GM18519 (cell line): ENCODE measurements at regions not wholly inside any gene's neighbourhood (a gene's known extent, or its start where the extent isn't known, plus 50 kb on each side); places are given as distances from the start of the nearest gene placed in this dataset.
A peak's percentile ranks its signal among the peaks of the same experiment; 100 is the strongest.

Source experiments
- ATAC-seq: cut with Tn5 transposase; IDR thresholded peaks from one replicate; pipeline ENCODE4 v1.9.1; 2021; ENCODE audit warnings: mild to moderate bottlenecking, moderate library complexity; ENCODE audit not compliant: unreplicated experiment, low FRiP score

DNA sequence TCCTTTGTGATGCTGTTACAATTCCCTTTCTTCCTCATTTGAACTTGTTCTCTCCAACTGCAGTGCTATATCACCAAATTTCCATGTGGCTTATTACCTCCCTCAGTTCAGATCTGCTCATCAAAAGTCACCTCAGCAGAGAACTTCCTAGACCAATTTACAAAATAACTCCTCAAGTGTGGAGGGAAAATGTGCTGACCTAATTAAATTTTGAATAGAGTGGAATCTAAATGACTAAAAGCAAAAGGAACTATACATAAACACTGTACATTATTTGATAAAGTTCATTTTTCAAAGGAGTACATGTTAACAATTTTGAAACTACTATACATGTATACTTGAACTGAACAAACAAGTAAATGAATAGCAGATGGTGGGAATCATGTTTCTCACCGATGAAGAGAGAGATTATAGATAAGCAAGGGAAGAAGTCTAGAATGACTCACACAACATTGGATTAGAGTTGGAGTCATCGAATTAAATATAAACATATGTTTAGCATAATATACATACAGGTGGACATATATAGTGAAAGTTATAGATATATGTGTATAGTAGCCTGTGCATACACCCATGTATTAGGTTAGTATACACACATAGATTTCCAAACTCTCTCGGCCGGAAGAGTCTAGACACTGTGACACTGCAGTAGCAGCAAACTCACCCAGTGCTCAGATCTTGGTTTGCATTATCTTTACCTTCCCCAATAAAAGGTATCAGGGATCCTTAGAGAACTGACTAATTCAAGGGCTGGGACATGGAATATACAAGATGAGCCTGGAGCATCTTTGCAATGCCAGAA is 318.7 kb downstream of the PCDH18 start:
- no peak for ATAC-seq

DNA sequence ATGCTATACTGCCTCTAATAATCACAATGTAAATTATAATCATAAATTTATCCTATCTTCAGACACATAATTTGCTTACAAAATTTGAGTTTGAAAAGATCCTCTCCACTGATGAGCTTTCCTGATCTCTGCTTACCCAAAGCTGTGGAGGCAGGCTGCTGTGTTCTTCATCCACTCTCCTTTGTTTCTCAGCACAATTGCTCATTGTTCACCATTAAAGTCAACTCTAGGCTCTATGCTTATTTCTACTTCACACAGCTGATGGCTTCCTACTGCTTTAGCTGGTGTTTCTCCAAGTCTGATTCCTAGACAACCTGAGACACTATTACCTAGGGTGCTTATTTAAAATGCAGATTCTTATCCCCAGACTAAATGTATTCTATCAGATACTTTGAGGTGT is 319.7 kb downstream of the PCDH18 start:
- ATAC-seq: no peak

DNA sequence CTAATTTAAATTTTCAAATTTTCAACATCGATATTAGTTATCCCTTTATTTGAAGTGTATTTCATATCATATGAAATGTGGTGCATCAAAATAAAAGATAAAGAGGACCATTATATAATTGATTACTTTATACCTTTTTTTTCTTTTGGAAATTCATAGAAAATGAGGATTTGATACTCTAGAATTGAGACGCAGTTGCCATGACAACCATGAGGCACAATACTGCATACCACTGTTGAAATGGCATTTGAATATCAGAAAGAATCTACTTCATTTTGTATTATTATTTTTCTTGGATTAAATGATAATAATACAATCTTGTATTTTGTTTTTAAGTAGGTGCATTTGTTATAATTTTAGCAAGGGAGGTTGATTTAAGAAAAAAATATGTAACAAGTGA is 323.1 kb downstream of the PCDH18 start:
- ATAC-seq: no peak

DNA sequence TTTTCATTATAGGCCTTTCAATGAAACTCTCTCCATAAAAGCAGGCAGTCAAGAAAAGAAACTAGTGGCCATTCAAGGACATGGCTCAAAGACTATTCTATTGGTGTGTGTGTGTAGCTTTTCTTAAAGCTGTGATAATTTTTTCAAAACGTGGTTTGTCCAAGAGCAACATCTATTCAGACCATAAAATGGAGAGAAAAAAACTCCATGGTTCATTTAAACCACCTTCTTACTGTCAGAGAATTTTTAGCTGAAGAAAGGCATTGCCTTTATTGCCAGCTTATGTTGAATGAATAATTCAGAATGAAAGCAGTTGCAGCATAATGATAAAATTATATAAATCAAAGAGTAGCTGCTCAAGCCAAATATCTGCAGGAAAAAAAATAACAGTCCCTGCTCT is 325.5 kb downstream of the PCDH18 start:
- no peak for ATAC-seq

DNA sequence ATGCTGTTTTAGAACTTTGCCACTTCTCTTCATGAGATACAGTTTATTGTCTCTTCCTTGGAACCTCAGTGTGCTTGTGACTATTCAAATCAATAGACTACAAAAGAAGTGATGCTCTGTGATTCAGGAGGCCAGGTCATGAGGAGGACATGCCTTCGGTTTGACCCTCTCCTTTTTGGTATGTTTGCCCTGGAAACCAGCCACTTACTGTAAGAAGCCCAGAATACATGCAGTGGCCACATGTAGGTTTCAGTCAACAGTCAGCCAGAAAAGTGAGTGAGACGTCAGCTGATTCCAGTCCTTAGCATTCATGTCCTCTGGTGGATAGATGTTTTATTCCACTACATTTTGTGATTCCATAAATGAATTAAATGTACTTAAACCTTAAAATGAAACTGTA is 328.7 kb downstream of the PCDH18 start:
- no peak for ATAC-seq

DNA sequence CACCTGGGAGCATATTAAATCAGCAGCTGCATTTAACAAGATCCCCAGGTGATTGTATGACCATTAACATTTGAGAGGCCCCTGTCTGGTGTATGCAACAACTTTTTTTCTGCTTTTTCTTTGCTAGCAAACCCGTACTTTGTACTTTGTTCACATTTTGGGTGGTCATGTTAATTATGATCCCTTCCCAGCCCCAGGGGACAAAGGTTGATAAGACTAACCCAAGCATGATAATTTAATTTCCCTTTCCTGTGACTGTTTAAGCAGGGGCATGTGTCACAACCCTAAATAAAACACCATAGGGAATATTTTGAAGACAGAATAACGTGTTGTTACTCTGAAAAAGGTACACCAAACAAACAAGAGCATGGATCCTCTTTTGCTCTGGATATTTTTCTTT is 332.0 kb downstream of the PCDH18 start:
- no peak for ATAC-seq

DNA sequence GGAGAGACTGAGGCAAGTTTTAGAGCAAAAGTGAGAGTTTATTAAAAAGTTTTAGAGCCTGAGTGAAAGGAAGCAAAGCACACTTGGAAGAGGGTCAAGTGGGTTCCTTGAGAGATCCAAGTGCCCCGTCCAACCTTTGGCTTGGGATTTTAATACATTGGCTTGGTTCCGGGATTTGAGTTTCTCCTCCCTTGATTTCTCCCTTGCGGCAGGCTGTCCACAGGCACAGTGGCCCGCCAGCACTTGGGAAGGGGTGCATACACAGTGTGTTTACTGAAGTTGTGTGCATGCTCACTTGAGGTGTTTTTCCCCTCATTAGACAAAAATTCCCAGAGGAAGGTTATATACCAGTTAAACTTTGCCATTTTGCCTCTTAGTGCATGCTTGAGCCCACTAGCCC is 333.5 kb downstream of the PCDH18 start:
- no peak for ATAC-seq

DNA sequence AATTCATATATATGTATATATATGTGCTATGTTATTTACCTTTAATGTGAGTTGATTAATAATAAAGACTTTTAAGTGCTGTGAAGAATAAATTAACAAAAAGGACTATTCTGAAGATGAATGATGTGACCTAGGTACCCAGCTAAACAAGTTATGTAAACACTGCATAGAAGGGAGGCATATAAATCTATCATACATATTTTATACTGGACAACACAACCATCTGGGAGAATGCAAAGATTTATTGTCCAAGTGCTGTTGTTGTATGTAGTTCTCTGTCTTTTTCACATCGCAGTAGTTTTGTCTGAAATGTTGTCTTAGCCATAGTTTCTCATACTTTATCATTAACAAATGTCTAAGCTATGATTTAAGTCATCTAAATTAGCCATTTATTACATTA is 337.6 kb downstream of the PCDH18 start:
- no peak for ATAC-seq

DNA sequence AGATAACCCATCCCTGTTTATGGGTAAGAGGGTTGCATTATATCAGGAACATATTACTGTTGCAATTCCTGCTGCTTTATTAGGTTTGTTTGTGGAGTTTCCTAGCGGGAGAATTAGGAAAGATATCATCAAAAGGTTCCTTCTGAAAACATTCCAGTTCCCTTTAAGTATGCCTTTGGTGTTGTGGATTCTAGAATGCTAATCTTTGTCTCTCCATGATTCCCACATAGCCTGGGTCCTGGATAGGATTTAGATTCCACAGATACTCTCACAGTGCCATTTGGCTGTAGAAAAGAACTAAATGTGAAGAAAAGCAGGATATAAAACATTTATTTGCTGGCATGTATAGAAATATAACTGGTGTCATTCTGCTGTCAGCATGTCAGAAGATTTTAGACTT is 338.7 kb downstream of the PCDH18 start:
- no peak for ATAC-seq

DNA sequence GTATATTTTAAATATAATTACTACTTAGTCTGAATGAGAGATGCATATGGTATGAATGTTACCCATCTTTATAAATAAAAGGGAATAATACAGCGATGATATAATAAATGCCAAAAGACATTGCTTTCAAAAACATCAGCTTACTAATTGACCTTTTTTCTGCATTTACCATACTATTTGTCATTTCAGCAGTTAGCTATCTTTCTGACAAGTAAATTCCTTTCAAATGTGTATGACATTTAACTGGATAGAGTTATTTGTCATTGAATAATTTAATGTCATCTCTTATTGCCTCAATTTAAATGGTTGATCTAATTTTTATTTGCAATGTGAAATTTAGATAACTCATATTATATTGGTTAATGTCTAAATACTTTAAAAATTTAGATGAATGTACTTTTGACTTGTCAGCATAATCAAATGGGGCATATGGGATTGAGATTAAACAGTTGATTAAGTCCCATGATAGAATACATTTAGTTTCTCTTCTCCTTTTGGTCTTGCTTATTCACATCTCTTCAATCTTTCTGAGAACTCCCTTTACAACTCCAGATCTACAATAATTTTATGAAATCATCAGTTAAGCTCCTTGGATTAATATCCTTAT is 350.9 kb downstream of the PCDH18 start:
- ATAC-seq: no peak

DNA sequence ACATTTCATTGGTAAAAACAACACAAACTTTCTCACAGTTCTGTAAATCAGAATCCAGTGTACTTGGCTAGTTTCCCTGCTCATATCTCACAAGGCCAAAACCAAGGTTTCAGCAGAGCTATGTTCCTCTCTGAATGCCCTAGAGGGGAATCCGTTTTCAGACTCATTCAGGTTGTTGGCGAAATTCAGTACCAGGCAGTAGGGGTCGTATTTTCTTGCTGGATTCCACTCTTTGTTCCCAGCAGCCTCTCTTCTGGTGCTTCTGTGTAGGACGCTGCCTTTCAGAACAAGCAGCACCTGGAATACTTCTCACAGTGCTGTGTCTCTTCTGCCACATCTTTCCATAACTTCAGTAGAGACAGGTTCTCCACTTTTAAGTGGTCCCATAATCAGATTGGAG is 351.9 kb downstream of the PCDH18 start:
- ATAC-seq: no peak

DNA sequence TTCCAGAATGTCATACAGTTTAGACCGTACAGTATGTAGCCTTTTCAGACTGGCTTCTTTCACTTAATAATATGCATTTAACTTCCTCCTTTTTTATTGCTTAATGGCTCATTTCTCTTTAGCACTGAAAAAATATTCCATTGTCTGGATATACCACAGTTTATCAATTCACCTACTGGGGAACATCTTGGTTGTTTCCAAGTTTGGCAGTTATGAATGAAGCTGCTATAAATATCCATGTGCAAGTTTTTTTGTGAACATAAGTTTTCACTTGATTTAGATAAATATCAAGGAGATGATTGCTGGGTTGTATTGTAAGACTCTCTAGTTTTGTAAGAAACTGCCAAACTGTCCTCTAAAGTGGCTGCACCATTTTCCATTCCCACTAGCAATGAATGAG is 375.5 kb downstream of the PCDH18 start:
- ATAC-seq: no peak

DNA sequence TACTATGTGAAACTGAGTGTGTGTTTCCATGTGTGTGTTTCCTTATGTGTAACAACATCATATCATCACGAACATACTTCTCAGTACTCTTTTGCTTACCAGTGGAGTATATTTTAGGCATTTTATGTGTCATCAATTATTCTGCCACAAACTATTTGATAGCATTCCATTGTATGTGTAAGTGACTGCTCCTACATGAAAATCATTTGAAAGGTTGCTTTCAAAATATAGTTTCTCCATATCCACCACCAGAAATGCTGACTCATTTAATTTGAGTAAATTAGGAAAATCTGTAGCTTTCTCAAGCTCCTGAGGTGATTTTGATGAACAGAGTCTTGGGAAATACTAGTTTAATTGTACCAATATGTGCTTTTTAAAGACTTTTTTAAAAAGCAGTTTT is 376.2 kb downstream of the PCDH18 start:
- no peak for ATAC-seq

DNA sequence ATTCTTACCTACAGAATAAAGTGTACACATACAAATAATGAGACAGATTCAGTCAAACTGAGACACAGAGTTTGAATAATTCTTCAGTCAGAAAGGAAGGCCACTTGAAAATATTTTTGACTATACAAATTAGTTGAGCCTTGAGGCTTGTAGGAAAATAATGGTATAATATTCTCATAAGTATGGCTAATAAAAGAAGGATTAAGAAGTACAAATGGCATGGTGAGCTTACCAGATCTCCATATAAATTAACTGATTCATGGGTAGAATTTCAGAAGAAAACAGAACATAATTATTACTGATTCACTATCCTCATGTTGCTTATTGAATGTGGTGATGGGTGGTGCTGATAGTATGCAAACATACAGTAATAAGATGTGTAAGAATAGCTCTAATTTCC is 401.1 kb downstream of the PCDH18 start:
- no peak for ATAC-seq

DNA sequence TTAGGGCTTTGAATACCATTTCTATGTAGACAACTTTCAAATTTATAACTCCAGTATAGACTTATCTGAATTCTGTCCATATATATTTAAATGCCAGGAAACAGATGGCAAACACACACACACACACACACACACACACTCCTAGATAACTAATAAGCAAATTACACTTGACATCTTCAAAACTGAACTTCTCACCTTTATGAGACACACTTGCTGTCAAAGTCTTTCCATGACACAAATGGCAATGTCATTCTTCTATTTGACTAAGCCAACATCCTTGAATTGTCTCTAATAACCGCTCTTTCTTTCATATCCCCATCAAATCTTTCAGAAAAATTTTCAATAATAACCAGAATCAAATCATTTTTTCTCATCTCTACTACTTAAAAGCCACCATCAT is 402.4 kb downstream of the PCDH18 start:
- ATAC-seq: no peak

DNA sequence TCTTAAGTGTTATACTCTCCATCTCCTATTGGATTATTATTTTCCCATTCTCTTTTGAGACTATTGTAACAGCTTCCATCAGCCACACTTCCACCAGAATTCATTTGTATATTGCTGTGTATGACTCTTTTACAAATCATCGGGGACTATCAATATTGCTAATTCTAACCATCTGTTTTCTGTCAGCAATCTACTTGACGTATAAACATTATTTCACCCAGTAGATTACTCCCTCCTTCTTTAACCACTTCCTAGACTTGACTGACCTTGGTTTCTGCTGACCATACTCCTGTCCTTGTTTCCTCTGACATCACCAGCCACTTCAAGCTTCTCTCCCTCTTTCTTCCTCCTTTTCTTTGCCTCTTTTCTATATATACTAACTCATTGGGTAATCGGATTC is 402.9 kb downstream of the PCDH18 start:
- ATAC-seq: no peak

DNA sequence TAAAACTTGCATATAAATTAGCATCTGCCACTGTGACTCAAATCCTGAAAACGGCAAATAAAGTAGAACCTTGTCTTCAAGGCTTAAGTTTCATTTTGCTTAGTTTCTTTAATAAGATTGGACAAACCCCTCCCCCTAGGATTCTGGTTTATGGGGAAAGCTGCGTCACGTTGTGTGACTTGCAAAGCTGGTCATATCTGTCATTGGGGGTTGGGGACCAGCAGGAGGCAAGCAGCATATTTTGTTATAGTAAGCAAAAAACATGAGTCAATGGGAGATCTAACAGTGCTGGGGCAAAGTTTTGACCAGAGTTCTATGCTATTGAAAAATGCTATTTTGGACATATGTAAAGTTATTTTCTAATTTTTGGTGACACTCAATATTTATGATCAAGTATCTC is 407.3 kb downstream of the PCDH18 start:
- ATAC-seq: no peak

DNA sequence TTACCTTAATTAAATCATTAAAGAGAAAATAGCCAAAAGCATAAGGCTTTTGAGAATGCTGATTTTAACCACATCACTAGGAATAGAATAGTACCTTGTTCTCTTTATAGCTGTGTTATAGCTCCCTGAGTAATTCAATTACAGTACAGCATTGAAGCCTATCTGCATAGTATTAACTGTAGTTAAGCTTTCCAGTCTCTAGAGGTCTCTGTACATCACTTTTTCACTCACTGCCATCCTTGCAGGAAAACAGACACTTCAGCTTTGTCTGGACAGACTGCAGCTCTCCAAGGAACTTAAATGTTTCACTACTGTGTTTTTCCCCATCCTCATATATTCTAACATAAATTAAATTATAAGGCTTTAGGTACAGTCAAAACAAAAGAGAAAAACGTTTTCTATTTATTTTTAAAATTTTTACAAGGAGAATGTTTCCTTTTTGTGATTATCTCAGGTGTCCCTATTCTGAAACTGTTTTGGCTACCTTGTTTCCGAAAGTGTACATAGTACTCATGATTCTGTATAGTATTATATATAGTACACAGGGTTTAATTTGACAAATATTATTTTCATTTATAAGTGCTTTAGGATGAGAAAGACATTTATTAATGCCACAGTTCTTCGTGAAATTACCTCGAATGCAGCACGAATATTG is 407.9 kb downstream of the PCDH18 start:
- ATAC-seq: peak; percentile 91

DNA sequence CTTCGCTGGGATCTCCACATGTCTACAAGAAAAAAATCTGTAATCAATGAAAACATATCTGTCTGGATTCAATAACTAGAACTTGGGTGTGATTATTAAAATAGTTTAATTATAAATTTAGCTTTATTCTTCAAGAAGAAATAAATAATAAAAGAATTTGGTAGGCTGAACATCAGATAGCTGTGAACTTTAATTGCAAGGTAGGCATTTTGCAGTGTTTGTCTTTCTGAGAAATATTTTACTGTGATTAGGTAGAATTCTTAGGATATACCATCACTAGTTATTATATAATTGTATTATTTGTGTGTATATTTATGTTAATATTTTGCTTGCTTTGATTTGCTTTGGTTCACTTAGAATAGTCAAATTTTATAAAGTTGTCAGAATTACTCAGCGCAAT is 409.4 kb downstream of the PCDH18 start:
- ATAC-seq: no peak

DNA sequence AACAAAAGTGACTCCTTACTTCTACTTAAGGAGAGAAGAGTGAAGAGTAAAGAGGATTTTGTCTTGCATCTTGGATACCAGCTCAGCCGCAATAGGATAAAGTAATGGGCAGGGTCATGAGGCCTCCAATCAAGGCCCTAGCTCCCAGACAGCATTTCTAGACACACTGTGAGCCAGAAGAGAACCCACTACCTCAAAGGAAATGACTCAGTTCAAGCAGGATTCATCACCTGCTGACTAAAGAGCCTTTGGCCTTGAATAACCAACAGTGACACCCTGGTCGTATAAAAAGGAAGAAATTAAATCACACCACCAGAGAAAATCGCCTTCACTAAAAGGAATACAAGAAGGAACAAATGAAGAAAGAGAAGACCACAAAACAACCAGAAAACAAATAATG is 416.1 kb downstream of the PCDH18 start:
- ATAC-seq: no peak

DNA sequence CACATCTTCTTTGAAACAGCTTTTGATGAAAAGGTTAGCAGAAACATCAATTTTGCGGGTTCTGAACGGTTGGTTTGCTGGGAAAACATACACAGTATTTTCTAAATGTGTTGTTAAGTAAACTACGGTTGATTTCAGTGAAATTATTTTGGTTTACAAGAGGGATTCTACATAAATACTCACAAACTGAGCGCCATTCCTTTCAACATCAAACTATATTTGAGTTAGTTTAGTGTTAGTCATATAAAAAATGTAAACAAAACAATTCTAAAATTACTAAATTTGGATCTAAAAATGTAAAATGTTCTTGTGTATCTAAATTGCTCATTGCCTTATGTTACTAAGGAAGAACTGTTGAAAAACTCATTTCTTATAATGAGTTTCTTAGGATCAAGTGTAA is 425.6 kb downstream of the PCDH18 start:
- ATAC-seq: no peak

DNA sequence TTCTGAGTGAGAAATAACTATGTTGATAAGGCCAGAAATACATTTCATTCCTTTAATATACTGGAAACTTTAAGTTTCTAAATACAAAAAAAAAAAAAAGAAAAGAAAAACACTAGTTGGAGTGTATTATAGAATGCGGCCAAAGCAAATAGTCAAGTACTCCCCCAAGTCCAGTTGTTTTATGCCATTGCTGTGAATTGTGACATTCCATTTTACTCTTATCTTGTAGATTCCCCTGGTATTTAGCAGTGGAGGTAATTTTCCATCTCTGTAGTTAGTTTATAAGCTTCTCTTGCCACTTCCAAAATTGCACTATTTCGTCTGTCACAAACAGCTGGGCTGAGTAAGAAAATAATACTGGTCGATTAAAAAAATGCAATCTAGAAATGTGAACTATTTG is 426.0 kb downstream of the PCDH18 start:
- no peak for ATAC-seq
